IMR-90 (cell line): ENCODE measurements at regions not wholly inside any gene's neighbourhood (a gene's known extent, or its start where the extent isn't known, plus 50 kb on each side); places are given as distances from the start of the nearest gene placed in this dataset.

Experiments used
- ATAC-seq: fragments of 200-7000 bp; cut with Tn5 transposase; 2 replicates; pipeline ENCODE4 v1.9.1; 2020; ENCODE audit warnings: low read depth, mild to moderate bottlenecking, moderate library complexity
- BruUV-seq: library from RNA; stranded (reverse); fragments of 400-500 nt; replicated peaks from 2 replicates; lab custom pipeline; 2021; lab: Mats Ljungman, UMichigan
- CTCF ChIA-PET: fragments of 300-600 bp; formaldehyde crosslinking; extraction: SDS; loops from one replicate; lab custom pipeline; 2021; ENCODE audit warnings: antibody characterized with exemption; lab: Yijun Ruan, JAX
- POLR2A ChIA-PET: fragments of 300-600 bp; sonication (Branson Sonifier 250); formaldehyde crosslinking; loops from one replicate; lab custom pipeline; 2022; ENCODE audit warnings: antibody characterized with exemption; ENCODE audit not compliant: unreplicated experiment; lab: Charles Lee
- DNase-seq: peaks from one replicate; pipeline ENCODE4 v3.0.0; 2013
- H2AFZ ChIP-seq: replicated peaks from 2 replicates; pipeline ENCODE3; 2013; ENCODE audit warnings: low read length, mild to moderate bottlenecking; ENCODE audit not compliant: poor library complexity
- H2AK5ac ChIP-seq: 2 replicates; pipeline ENCODE4 v1.6.1; 2013; ENCODE audit warnings: low read depth, low read length, inconsistent platforms
- H2AK9ac ChIP-seq: replicated peaks from 2 replicates; pipeline ENCODE3; 2013; ENCODE audit warnings: mild to moderate bottlenecking, low read depth, low read length, moderate library complexity; ENCODE audit not compliant: poor library complexity
- H2BK120ac ChIP-seq: 2 replicates; pipeline ENCODE4 v1.6.1; 2013; ENCODE audit warnings: low read depth, low read length, inconsistent platforms
- H2BK15ac ChIP-seq: 3 replicates; pipeline ENCODE4 v1.6.1; 2013; ENCODE audit warnings: low read depth, low read length, inconsistent platforms
- H2BK20ac ChIP-seq: 2 replicates; pipeline ENCODE4 v1.6.1; 2013; ENCODE audit warnings: low read depth, mild to moderate bottlenecking, inconsistent platforms, low read length, moderate library complexity
- H2BK5ac ChIP-seq: 2 replicates; pipeline ENCODE4 v1.6.1; 2013; ENCODE audit warnings: mild to moderate bottlenecking, low read depth, low read length, inconsistent platforms; ENCODE audit not compliant: poor library complexity, severe bottlenecking
- H3K14ac ChIP-seq: replicated peaks from 2 replicates; pipeline ENCODE4 v1.6.1; 2013; ENCODE audit warnings: low read depth, low read length, inconsistent platforms
- H3K18ac ChIP-seq: 2 replicates; pipeline ENCODE4 v1.6.1; 2013; ENCODE audit warnings: low read depth, low read length, control low read depth
- H3K23ac ChIP-seq: 2 replicates; pipeline ENCODE4 v1.6.1; 2013; ENCODE audit warnings: low read depth, low read length, inconsistent platforms
- H3K27ac ChIP-seq: 2 replicates; pipeline ENCODE4 v1.5.1; 2013; ENCODE audit warnings: mild to moderate bottlenecking, control low read depth, low read length; ENCODE audit not compliant: insufficient read depth
- H3K27me3 ChIP-seq: 2 replicates; pipeline ENCODE4 v1.6.1; 2013; ENCODE audit warnings: low read length; ENCODE audit not compliant: control insufficient read depth, insufficient read depth
- H3K36me3 ChIP-seq: 2 replicates; pipeline ENCODE4 v1.6.1; 2013; ENCODE audit warnings: low read length, mixed read lengths; ENCODE audit not compliant: control insufficient read depth, insufficient read depth
- H3K4ac ChIP-seq: 2 replicates; pipeline ENCODE4 v1.6.1; 2013; ENCODE audit warnings: low read depth, low read length, inconsistent platforms
- H3K4me1 ChIP-seq: 2 replicates; pipeline ENCODE4 v1.6.1; 2013; ENCODE audit warnings: low read length, mixed read lengths; ENCODE audit not compliant: control insufficient read depth, insufficient read depth
- H3K4me2 ChIP-seq: 2 replicates; pipeline ENCODE4 v1.6.1; 2013; ENCODE audit warnings: low read depth, mild to moderate bottlenecking, control low read depth, low read length, moderate library complexity
- H3K4me3 ChIP-seq: 2 replicates; pipeline ENCODE4 v1.5.1; 2013; ENCODE audit warnings: low read depth, mild to moderate bottlenecking, control low read depth, low read length, moderate library complexity; ENCODE audit not compliant: insufficient read depth
- H3K56ac ChIP-seq: 2 replicates; pipeline ENCODE4 v1.6.1; 2013; ENCODE audit warnings: low read length, inconsistent platforms; ENCODE audit not compliant: insufficient read depth; ENCODE audit errors: extremely low read depth
- H3K79me1 ChIP-seq, 2 experiments: 2 replicates each; pipeline ENCODE4 v1.6.1; 2013; ENCODE audit warnings: low read length in 2 of 2, inconsistent platforms in 1 of 2, low read depth in 1 of 2
- H3K9ac ChIP-seq: 2 replicates; pipeline ENCODE4 v1.6.1; 2013; ENCODE audit warnings: low read depth, low read length, control low read depth
- H3K9me1 ChIP-seq: 2 replicates; pipeline ENCODE4 v1.6.1; 2013; ENCODE audit warnings: low read length, inconsistent platforms; ENCODE audit not compliant: insufficient read depth
- H3K9me3 ChIP-seq: 2 replicates; pipeline ENCODE4 v1.6.1; 2013; ENCODE audit warnings: low read length; ENCODE audit not compliant: control insufficient read depth, insufficient read depth
- H4K20me1 ChIP-seq: 2 replicates; pipeline ENCODE4 v1.6.1; 2013; ENCODE audit warnings: low read length, inconsistent platforms; ENCODE audit not compliant: insufficient read depth
- H4K5ac ChIP-seq: 2 replicates; pipeline ENCODE4 v1.6.1; 2013; ENCODE audit warnings: mild to moderate bottlenecking, low read depth, low read length, control low read depth
- H4K8ac ChIP-seq, 2 experiments: 2 replicates each; pipeline ENCODE4 v1.6.1; 2013; ENCODE audit warnings: low read depth in 2 of 2, low read length in 2 of 2, control low read depth in 1 of 2, inconsistent platforms in 1 of 2
- H4K91ac ChIP-seq: 2 replicates; pipeline ENCODE4 v1.6.1; 2013; ENCODE audit warnings: low read depth, low read length, inconsistent platforms; ENCODE audit not compliant: insufficient read depth
- USF2 ChIP-seq: fragments of 150-350 bp; IDR thresholded peaks from 2 replicates; pipeline ENCODE4 v1.6.1; 2017; ENCODE audit warnings: mild to moderate bottlenecking, antibody characterized with exemption, low read length, low read depth
- dilution Hi-C: fragments of 300-500 bp; cut with HindIII; formaldehyde crosslinking; loops from one replicate; pipeline ENCODE4 v1.14.3; 2018; ENCODE audit warnings: low sequenced_read_pairs; ENCODE audit not compliant: unreplicated experiment
- in situ Hi-C: fragments of 300-500 bp; cut with MboI; formaldehyde crosslinking; loops from 3 replicates; pipeline ENCODE4 v1.14.3; 2019; ENCODE audit warnings: low sequenced_read_pairs, inconsistent platforms, mixed read lengths
- intact Hi-C: fragments of 100-400 bp; cut with micrococcal nuclease; formaldehyde crosslinking; loops from 2 replicates; pipeline ENCODE4 v1.10.0; 2022

GRCh38 chr15:31544361-31544760 lies 217.7 kb downstream of the KLF13 start:
- no peak overlapping the region for H2AK9ac ChIP-seq
- H3K4me1 ChIP-seq, result no peaks in the 10 kb centered on the region
- no peaks in the 10 kb centered on the region for H3K9me3 ChIP-seq
- no peak overlapping the region for H2AFZ ChIP-seq
- ChIA-PET POLR2A (no interaction called here), CTCF (no interaction called here)
- H2BK120ac ChIP-seq, result no peak overlapping the region
- H3K14ac ChIP-seq, result no peak overlapping the region
- no peak overlapping the region for H2BK5ac ChIP-seq
- no peak overlapping the region for H3K4me3 ChIP-seq
- H4K91ac ChIP-seq, result no peak overlapping the region
- no peak for ATAC-seq
- in situ Hi-C loops (no loop called here), dilution Hi-C loops (no loop called here), intact Hi-C loops (no loop called here)
- no peak for TF ChIP-seq USF2
- no peak overlapping the region for H4K8ac ChIP-seq
- no peak overlapping the region for H3K27ac ChIP-seq
- no peak overlapping the region for H3K4me2 ChIP-seq
- no peaks in the 10 kb centered on the region for H4K20me1 ChIP-seq
- no peaks in the 10 kb centered on the region for H3K79me1 ChIP-seq
- peaks cover 9% of the 10 kb centered on the region for H3K27me3 ChIP-seq
- no peak overlapping the region for H2AK5ac ChIP-seq
- no peak overlapping the region for H3K18ac ChIP-seq
- no TSS peak for BruUV-seq
- no peak overlapping the region for H2BK20ac ChIP-seq
- no peak overlapping the region for H3K4ac ChIP-seq
- H3K36me3 ChIP-seq, result no peaks in the 10 kb centered on the region
- no peak overlapping the region for H4K5ac ChIP-seq
- DNase-seq, result no peak
- H3K23ac ChIP-seq, result no peak overlapping the region
- H3K9ac ChIP-seq, result no peak overlapping the region
- H3K56ac ChIP-seq, result no peak overlapping the region
- H3K9me1 ChIP-seq, result no peaks in the 10 kb centered on the region
- no peak overlapping the region for H2BK15ac ChIP-seq
